SK-N-SH (cell line): ENCODE measurements at regions not wholly inside any gene's neighbourhood (a gene's known extent, or its start where the extent isn't known, plus 50 kb on each side); places are given as distances from the start of the nearest gene placed in this dataset.

Source experiments
- CTCF ChIA-PET: fragments of 300-600, 350-600 bp; formaldehyde crosslinking; extraction: SDS; loops from one replicate; lab custom pipeline; 2021; lab: Yijun Ruan, JAX
- POLR2A ChIA-PET: fragments of 350-600 bp; sonication (Branson Sonifier 250); formaldehyde crosslinking; extraction: SDS; loops from one replicate; lab custom pipeline; 2020; ENCODE audit warnings: antibody characterized with exemption, inconsistent platforms; lab: Yijun Ruan, JAX
- DNase-seq: peaks from one replicate; pipeline ENCODE4 v3.0.0; 2012
- H2AFZ ChIP-seq: fragments of 200-600 bp; sonication (generic); 2 replicates; pipeline ENCODE4 v1.8.1; 2016; ENCODE audit warnings: antibody characterized with exemption, mild to moderate bottlenecking, low read depth
- H3F3A ChIP-seq: fragments of 200-600 bp; sonication (generic); replicated peaks from 2 replicates; pipeline ENCODE3; 2016; ENCODE audit warnings: antibody characterized with exemption, mild to moderate bottlenecking; ENCODE audit not compliant: insufficient read depth
- H3K27ac ChIP-seq, 2 experiments: fragments of 200-500 bp in 1 of 2; fragments of 200-600 bp in 1 of 2; sonication (Bioruptor generic) in 1 of 2; sonication (generic), shearing (Covaris generic) in 1 of 2; 2 replicates each; pipeline versions ENCODE4 v1.5.1 to v1.6.1; 2014 to 2016; ENCODE audit warnings: low read depth in 2 of 2, inconsistent platforms in 1 of 2, low read length in 1 of 2, mild to moderate bottlenecking in 1 of 2, mixed read lengths in 1 of 2
- H3K27me3 ChIP-seq: fragments of 200-600 bp; sonication (generic), shearing (Covaris generic); 2 replicates; pipeline ENCODE4 v1.6.1; 2016; ENCODE audit warnings: mixed run types; ENCODE audit not compliant: insufficient read depth
- H3K36me3 ChIP-seq, 2 experiments: fragments of 200-500 bp in 1 of 2; fragments of 200-600 bp in 1 of 2; sonication (Bioruptor generic) in 1 of 2; sonication (generic) in 1 of 2; replicated peaks in 1 of 2; 2 replicates each; pipeline versions ENCODE3 to v1.5.1; 2014 to 2016; ENCODE audit warnings: low read length in 1 of 2, mild to moderate bottlenecking in 1 of 2; ENCODE audit not compliant: insufficient read depth in 2 of 2, control insufficient read depth in 1 of 2
- H3K4me1 ChIP-seq, 2 experiments: fragments of 200-500 bp in 1 of 2; fragments of 200-600 bp in 1 of 2; sonication (Bioruptor generic) in 1 of 2; sonication (generic), shearing (Covaris generic) in 1 of 2; 2 replicates each; pipeline versions ENCODE4 v1.5.1 to v1.6.1; 2014 to 2016; ENCODE audit warnings: low read depth in 1 of 2, low read length in 1 of 2, mixed run types in 1 of 2; ENCODE audit not compliant: insufficient read depth in 2 of 2, control insufficient read depth in 1 of 2
- H3K4me2 ChIP-seq: fragments of 200-600 bp; sonication (generic), shearing (Covaris generic); 2 replicates; pipeline ENCODE4 v1.6.1; 2017; ENCODE audit warnings: mixed run types
- H3K4me3 ChIP-seq, 2 experiments: fragments of 200-500 bp in 1 of 2; fragments of 200-600 bp in 1 of 2; sonication (Bioruptor generic) in 1 of 2; sonication (generic), shearing (Covaris generic) in 1 of 2; 2 replicates each; pipeline versions ENCODE4 v1.5.1 to v1.8.1; 2014 to 2016; ENCODE audit warnings: low read depth in 2 of 2, inconsistent platforms in 1 of 2, low read length in 1 of 2, mild to moderate bottlenecking in 1 of 2, mixed read lengths in 1 of 2, moderate library complexity in 1 of 2
- H3K79me2 ChIP-seq: fragments of 200-600 bp; sonication (generic); 2 replicates; pipeline ENCODE4 v1.8.1; 2017; ENCODE audit warnings: mild to moderate bottlenecking; ENCODE audit not compliant: insufficient read depth
- H3K9ac ChIP-seq: fragments of 200-600 bp; sonication (generic); 2 replicates; pipeline ENCODE4 v1.6.1; 2017; ENCODE audit warnings: mixed run types
- H3K9me2 ChIP-seq: fragments of 200-600 bp; sonication (generic); 2 replicates; pipeline ENCODE4 v1.6.1; 2017; ENCODE audit warnings: mixed run types
- H3K9me3 ChIP-seq: fragments of 200-600 bp; sonication (generic); 2 replicates; pipeline ENCODE4 v1.6.1; 2017; ENCODE audit warnings: mixed run types, mild to moderate bottlenecking, moderate library complexity
- H4K20me1 ChIP-seq: fragments of 200-600 bp; sonication (generic); 2 replicates; pipeline ENCODE4 v1.6.1; 2017; ENCODE audit warnings: mild to moderate bottlenecking, mixed run types; ENCODE audit not compliant: insufficient read depth
- CTCF ChIP-seq: fragments of 200-600 bp; sonication (generic); IDR thresholded peaks from 2 replicates; pipeline ENCODE4 v1.6.1; 2017; ENCODE audit warnings: antibody characterized with exemption, mild to moderate bottlenecking, moderate library complexity
- ELF1 ChIP-seq: IDR thresholded peaks from 2 replicates; pipeline ENCODE4 v1.4.0; 2012
- EP300 ChIP-seq, 2 experiments: IDR thresholded peaks; 2 replicates each; pipeline versions ENCODE4 v1.4.0 to v1.6.1; 2012; ENCODE audit warnings: borderline replicate concordance in 1 of 2, low read depth in 1 of 2, low read length in 1 of 2
- EZH2phosphoT487 ChIP-seq: fragments of 200-600 bp; sonication (generic); IDR thresholded peaks from 2 replicates; pipeline ENCODE4 v1.6.1; 2017; ENCODE audit warnings: low read depth, mixed run types, mild to moderate bottlenecking, antibody characterized with exemption, moderate library complexity, borderline replicate concordance
- FOXM1 ChIP-seq: IDR thresholded peaks from 2 replicates; pipeline ENCODE4 v1.4.0; 2012; ENCODE audit warnings: low read depth, mild to moderate bottlenecking
- GABPA ChIP-seq: IDR thresholded peaks from 2 replicates; pipeline ENCODE4 v1.4.0; 2012; ENCODE audit warnings: low read depth, mild to moderate bottlenecking
- IRF3 ChIP-seq: fragments of 150-350 bp; IDR thresholded peaks from 2 replicates; pipeline ENCODE4 v1.6.1; 2016; ENCODE audit warnings: mild to moderate bottlenecking, low read depth, low read length
- MAX ChIP-seq: IDR thresholded peaks from 2 replicates; pipeline ENCODE4 v1.4.0; 2012; ENCODE audit warnings: low read depth
- NFIC ChIP-seq: IDR thresholded peaks from 2 replicates; pipeline ENCODE4 v1.4.0; 2012; ENCODE audit warnings: borderline replicate concordance
- NRF1 ChIP-seq: IDR thresholded peaks from 2 replicates; pipeline ENCODE4 v1.6.1; 2012; ENCODE audit warnings: low read depth, mild to moderate bottlenecking, low read length
- PBX3 ChIP-seq: IDR thresholded peaks from 2 replicates; pipeline ENCODE4; 2012
- POLR2AphosphoS5 ChIP-seq: IDR thresholded peaks from 2 replicates; pipeline ENCODE4 v1.6.1; 2012; ENCODE audit warnings: low read depth, low read length
- REST ChIP-seq: IDR thresholded peaks from 2 replicates; pipeline ENCODE4 v1.6.1; 2012; ENCODE audit warnings: mild to moderate bottlenecking, low read depth, low read length, moderate library complexity
- RFX5 ChIP-seq: IDR thresholded peaks from 2 replicates; pipeline ENCODE4 v1.6.1; 2012; ENCODE audit warnings: mild to moderate bottlenecking, improper control_type of control experiment, low read length
- SMC3 ChIP-seq: IDR thresholded peaks from 2 replicates; pipeline ENCODE4 v1.6.1; 2012; ENCODE audit warnings: low read depth, low read length, improper control_type of control experiment
- TAF1 ChIP-seq: IDR thresholded peaks from 2 replicates; pipeline ENCODE4 v1.6.1; 2012; ENCODE audit warnings: low read depth, mild to moderate bottlenecking, low read length, moderate library complexity, borderline replicate concordance
- TCF12 ChIP-seq: IDR thresholded peaks from 2 replicates; pipeline ENCODE4 v1.4.0; 2012
- TEAD4 ChIP-seq: IDR thresholded peaks from 2 replicates; pipeline ENCODE4 v1.4.0; 2012; ENCODE audit warnings: mild to moderate bottlenecking, borderline replicate concordance; ENCODE audit not compliant: insufficient read depth
- WGBS: methylation state at CpG from one replicate; pipeline ENCODE4 v1.1.6; 2017; ENCODE audit warnings: low lambda C conversion rate; 5-methylcytosine and 5-hydroxymethylcytosine counted together

GRCh38 chr7:81218480-81219106, 299.7 kb upstream of the SEMA3C start:
- Histone ChIP-seq H3K4me1 (no peaks in the 10 kb centered on the region; a peak in 1 of 4 replicates), H3K4me2 (no peak overlapping the region), H3K9me2 (no peaks in the 10 kb centered on the region), H3K79me2 (no peaks in the 10 kb centered on the region), H3K27ac (no peak overlapping the region), H3K9me3 (no peaks in the 10 kb centered on the region), H2AFZ (no peak overlapping the region; the same call in 1 of the 2 replicates), H3K9ac (no peak overlapping the region), H3K36me3 (no peaks in the 10 kb centered on the region), H4K20me1 (no peaks in the 10 kb centered on the region), H3K4me3 (no peak overlapping the region), H3F3A (peaks cover 10% of the 10 kb centered on the region), H3K27me3 (no peaks in the 10 kb centered on the region)
- DNase-seq, result no peak
- TF ChIP-seq TEAD4 (no peak), NRF1 (no peak), EZH2phosphoT487 (no peak), ELF1 (no peak), FOXM1 (no peak), POLR2AphosphoS5 (no peak), GABPA (no peak), EP300 (IDR thresholded peaks at IDR 0.05; ENCODE audit: borderline replicate concordance in 1 of 2, low read depth in 1 of 2, low read length in 1 of 2) (no peak), MAX (no peak), SMC3 (no peak), TAF1 (no peak), NFIC (no peak), IRF3 (no peak), TCF12 (no peak), RFX5 (no peak), CTCF (no peak), REST (no peak), PBX3 (no peak)
- CTCF ChIA-PET, result interaction anchor here (1.2 to 2.1 kb wide), 3 partner anchors 10 to 251 kb away, joined by 3 to 5 read pairs (median 4); no protein-coding TSS in a partner anchor
- POLR2A ChIA-PET, result no interaction called here
- 90% methylated on average over 2 of the region's 2 CpGs for WGBS
